Esophagus (tissue), 2 donors: ENCODE measurements at regions not wholly inside any gene's neighbourhood (a gene's known extent, or its start where the extent isn't known, plus 50 kb on each side); places are given as distances from the start of the nearest gene placed in this dataset.

Experiments
- H3K27ac ChIP-seq, 2 donors: one replicate each; pipeline ENCODE4 v1.5.1; 2013; ENCODE audit warnings: low read depth in 2 of 2, mild to moderate bottlenecking in 2 of 2, inconsistent platforms in 1 of 2, low read length in 1 of 2, moderate library complexity in 1 of 2
- H3K27me3 ChIP-seq, 2 donors: one replicate each; pipeline ENCODE4 v1.6.1; 2013; ENCODE audit warnings: low read length in 2 of 2, control low read depth in 1 of 2, mild to moderate bottlenecking in 1 of 2; ENCODE audit not compliant: insufficient read depth in 2 of 2, control insufficient read depth in 1 of 2
- H3K36me3 ChIP-seq, 2 donors: one replicate each; pipeline ENCODE4 v1.6.1; 2013; ENCODE audit warnings: low read length in 1 of 2; ENCODE audit not compliant: control insufficient read depth in 2 of 2, insufficient read depth in 2 of 2
- H3K4me1 ChIP-seq, 2 donors: one replicate each; pipeline ENCODE4 v1.6.1; 2013; ENCODE audit warnings: low read length in 1 of 2; ENCODE audit not compliant: control insufficient read depth in 2 of 2, insufficient read depth in 2 of 2
- H3K4me3 ChIP-seq, 2 donors: one replicate each; pipeline ENCODE4 v1.5.1; 2013; ENCODE audit warnings: low read length in 2 of 2, mild to moderate bottlenecking in 2 of 2, low read depth in 1 of 2, moderate library complexity in 1 of 2
- H3K9me3 ChIP-seq, 2 donors: one replicate each; pipeline ENCODE4 v1.6.1; 2013; ENCODE audit warnings: mild to moderate bottlenecking in 2 of 2, low read depth in 1 of 2, low read length in 1 of 2, moderate library complexity in 1 of 2; ENCODE audit not compliant: control insufficient read depth in 2 of 2, insufficient read depth in 1 of 2
- WGBS, 2 donors: extraction: QIAGEN DNeasy Blood & Tissue Kit; methylation state at CpG; one replicate each; pipeline ENCODE4 v1.1.7; 2013; 5-methylcytosine and 5-hydroxymethylcytosine counted together
- donor health status: healthy with polysubstance abuse.
- donor health status: Bipolar disorder and iron deficiency.

- Histone ChIP-seq H3K9me3 (no peaks in the 10 kb centered on the region), H3K4me3 (no peak overlapping the region), H3K4me1 (no peaks in the 10 kb centered on the region), H3K27me3 (no peaks in the 10 kb centered on the region), H3K36me3 (no peaks in the 10 kb centered on the region), H3K27ac (no peak overlapping the region)
- WGBS, 2 donors, result 63 to 72% methylated on average over 3 of the region's 3 CpGs
These were observed 1402.4 kb upstream of the FLRT2 start for GRCh38 chr14:84127495-84127894.

DNA sequence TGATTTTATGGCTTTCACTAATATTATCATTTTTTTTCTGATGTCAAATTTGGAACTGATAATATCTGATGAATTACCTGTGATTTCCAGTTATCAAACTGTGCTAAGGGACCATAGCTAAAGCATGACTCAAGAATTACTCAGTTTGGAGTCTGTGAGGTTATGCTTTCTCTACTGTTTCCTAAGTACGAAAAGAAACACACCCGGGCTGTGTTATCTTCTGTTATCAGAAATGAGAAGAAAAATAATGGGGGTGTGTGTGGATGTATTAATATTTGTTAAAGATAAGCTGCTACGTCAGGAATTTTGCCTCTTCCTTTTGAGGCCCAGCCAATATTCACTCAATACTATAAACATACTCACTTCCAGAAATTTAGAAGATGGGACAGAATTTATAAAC, 1401.9 kb upstream of the FLRT2 start:
- Histone ChIP-seq H3K36me3 (no peaks in the 10 kb centered on the region), H3K27me3 (no peaks in the 10 kb centered on the region), H3K4me1 (no peaks in the 10 kb centered on the region), H3K9me3 (no peaks in the 10 kb centered on the region), H3K27ac (no peak overlapping the region), H3K4me3 (no peak overlapping the region)
- 42 to 52% methylated on average over 3 of the region's 3 CpGs for WGBS, 2 donors

DNA sequence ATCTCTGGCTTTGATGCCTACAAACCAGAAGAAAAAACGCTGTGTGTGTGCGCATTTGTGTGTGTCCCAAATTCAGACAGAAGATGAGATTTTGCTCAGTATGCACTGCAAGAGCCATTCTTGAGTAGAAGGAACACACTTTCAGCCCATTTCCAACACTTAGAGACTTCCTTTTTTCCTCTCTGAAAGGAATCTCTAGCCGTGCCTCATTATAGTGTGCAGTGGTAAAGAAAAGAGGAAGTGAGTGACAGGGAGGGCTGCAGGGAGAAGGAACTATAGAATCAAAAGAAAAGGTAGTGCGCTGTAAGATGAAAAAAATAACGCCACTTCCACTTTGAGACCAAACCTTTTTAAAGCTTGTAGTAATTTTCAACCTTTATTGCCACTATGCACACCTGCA, 1400.9 kb upstream of the FLRT2 start:
- Histone ChIP-seq H3K27ac (no peak overlapping the region), H3K27me3 (no peaks in the 10 kb centered on the region), H3K36me3 (no peaks in the 10 kb centered on the region), H3K4me3 (no peak overlapping the region), H3K4me1 (no peaks in the 10 kb centered on the region), H3K9me3 (no peaks in the 10 kb centered on the region)
- WGBS, 2 donors, result 54 to 62% methylated on average over 5 of the region's 5 CpGs

DNA sequence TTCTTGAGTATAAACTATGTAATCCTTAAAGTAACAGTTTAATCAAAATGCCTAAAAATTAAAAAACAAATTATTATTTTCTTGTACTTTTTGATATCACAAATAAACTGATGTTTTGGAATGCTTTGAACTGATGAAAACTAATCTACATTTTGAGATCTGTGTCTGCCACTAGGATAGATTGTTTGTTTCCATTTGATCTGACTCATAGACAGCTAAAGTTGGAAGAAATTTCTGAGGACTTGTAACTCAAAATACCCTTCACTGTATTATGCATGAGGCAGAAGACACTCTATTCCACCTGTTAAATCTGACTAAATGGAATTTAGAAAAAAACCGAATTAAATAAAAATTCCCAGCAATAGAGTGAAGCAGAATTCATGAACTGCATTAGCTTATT, 1400.0 kb upstream of the FLRT2 start:
- H3K4me1 ChIP-seq, result no peaks in the 10 kb centered on the region
- H3K4me3 ChIP-seq, result no peak overlapping the region
- no peaks in the 10 kb centered on the region for H3K27me3 ChIP-seq
- H3K36me3 ChIP-seq, result no peaks in the 10 kb centered on the region
- no peak overlapping the region for H3K27ac ChIP-seq
- 77 to 79% methylated on average over 1 of the region's 1 CpG for WGBS, 2 donors
- no peaks in the 10 kb centered on the region for H3K9me3 ChIP-seq

- H3K4me3 ChIP-seq, result no peak overlapping the region
- no peak overlapping the region for H3K27ac ChIP-seq
- no peaks in the 10 kb centered on the region for H3K36me3 ChIP-seq
These were observed 1398.0 kb upstream of the FLRT2 start for GRCh38 chr14:84131924-84132323.

GRCh38 chr14:84144166-84144565, 1385.8 kb upstream of the FLRT2 start:
- Histone ChIP-seq H3K9me3 (no peaks in the 10 kb centered on the region), H3K4me1 (no peaks in the 10 kb centered on the region), H3K27me3 (no peaks in the 10 kb centered on the region), H3K27ac (no peak overlapping the region), H3K36me3 (no peaks in the 10 kb centered on the region), H3K4me3 (no peak overlapping the region)
- WGBS, 2 donors, result 64 to 66% methylated on average over 2 of the region's 2 CpGs

More at GRCh38 chr14:84131924-84132323, 1398.0 kb upstream of the FLRT2 start:
- Histone ChIP-seq H3K9me3 (no peaks in the 10 kb centered on the region), H3K4me1 (no peaks in the 10 kb centered on the region), H3K27me3 (no peaks in the 10 kb centered on the region)

DNA sequence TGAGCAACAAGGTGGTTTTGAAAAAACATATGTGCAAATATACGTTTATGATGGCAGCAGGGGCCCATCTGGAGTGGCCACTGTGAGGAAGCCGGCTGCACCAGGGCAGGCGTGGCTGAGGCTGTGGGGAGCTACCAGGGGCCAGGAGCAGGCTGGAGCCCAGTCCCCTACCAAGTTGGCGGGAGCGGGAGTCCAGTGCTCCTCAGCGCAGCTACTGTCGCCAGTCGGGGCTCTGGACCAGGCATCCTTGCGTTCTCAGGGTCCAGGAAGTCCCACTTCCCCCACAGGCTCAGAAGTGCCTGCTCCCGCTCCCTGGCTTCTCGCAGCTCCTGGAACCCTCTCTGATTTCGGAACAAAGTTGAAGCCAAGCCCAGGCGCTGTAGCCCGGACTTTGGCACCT, 1377.5 kb upstream of the FLRT2 start:
- Histone ChIP-seq H3K27me3 (no peaks in the 10 kb centered on the region), H3K27ac (no peak overlapping the region), H3K9me3 (no peaks in the 10 kb centered on the region), H3K36me3 (no peaks in the 10 kb centered on the region), H3K4me3 (no peak overlapping the region), H3K4me1 (no peaks in the 10 kb centered on the region)
- 95 to 97% methylated on average over 14 of the region's 14 CpGs for WGBS, 2 donors

GRCh38 chr14:84162633-84163032, 1367.3 kb upstream of the FLRT2 start:
- WGBS, 2 donors, result 49 to 53% methylated on average over 2 of the region's 2 CpGs
- H3K4me1 ChIP-seq, result no peaks in the 10 kb centered on the region
- no peak overlapping the region for H3K27ac ChIP-seq
- H3K27me3 ChIP-seq, result no peaks in the 10 kb centered on the region
- no peaks in the 10 kb centered on the region for H3K9me3 ChIP-seq
- no peak overlapping the region for H3K4me3 ChIP-seq
- no peaks in the 10 kb centered on the region for H3K36me3 ChIP-seq

GRCh38 chr14:84167026-84167425, 1362.9 kb upstream of the FLRT2 start:
- Histone ChIP-seq H3K27me3 (no peaks in the 10 kb centered on the region), H3K27ac (no peak overlapping the region), H3K4me1 (no peaks in the 10 kb centered on the region), H3K4me3 (no peak overlapping the region), H3K36me3 (no peaks in the 10 kb centered on the region), H3K9me3 (no peaks in the 10 kb centered on the region)
- 63 to 72% methylated on average over 3 of the region's 3 CpGs for WGBS, 2 donors

DNA sequence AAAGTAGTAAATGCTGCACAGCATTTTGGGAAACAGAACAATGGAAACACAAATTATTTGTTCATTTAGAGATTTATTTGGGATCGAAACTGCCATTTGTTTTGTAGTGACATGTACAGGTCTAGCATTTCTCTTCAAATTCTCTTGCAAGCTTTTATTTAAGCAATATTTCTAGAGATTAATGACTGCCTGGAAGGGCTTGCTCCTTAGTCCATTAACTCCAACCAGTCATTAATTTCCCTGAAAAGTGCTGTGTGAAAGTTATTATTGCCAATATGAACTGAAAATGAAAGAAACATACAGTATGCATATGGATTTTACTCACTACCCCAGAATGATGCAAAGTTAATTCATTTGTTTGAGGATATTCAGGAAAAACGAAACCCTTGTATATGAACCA, 1349.6 kb upstream of the FLRT2 start:
- Histone ChIP-seq H3K27me3 (no peaks in the 10 kb centered on the region), H3K4me3 (no peak overlapping the region), H3K4me1 (no peaks in the 10 kb centered on the region), H3K9me3 (no peaks in the 10 kb centered on the region), H3K27ac (no peak overlapping the region), H3K36me3 (no peaks in the 10 kb centered on the region)
- WGBS, 2 donors, result 62 to 68% methylated on average over 2 of the region's 2 CpGs
